WERI-Rb-1 (cell line): ENCODE measurements at regions not wholly inside any gene's neighbourhood (a gene's known extent, or its start where the extent isn't known, plus 50 kb on each side); places are given as distances from the start of the nearest gene placed in this dataset.
A peak's percentile ranks its signal among the peaks of the same experiment; 100 is the strongest.

ENCODE experiments used
- DNase-seq: peaks from one replicate; pipeline ENCODE4 v3.0.0-alpha.2; 2020
- H3K27ac ChIP-seq: fragments of 250-450 bp; sonication (Bioruptor Pico); 2 replicates; pipeline ENCODE4 v1.5.1; 2020; ENCODE audit warnings: mild to moderate bottlenecking, moderate library complexity
- H3K27me3 ChIP-seq: fragments of 250-450 bp; sonication (Bioruptor Pico); 2 replicates; pipeline ENCODE4 v1.5.1; 2021; ENCODE audit warnings: mild to moderate bottlenecking, low read depth, moderate library complexity; ENCODE audit not compliant: insufficient read depth, severe bottlenecking
- H3K36me3 ChIP-seq: fragments of 250-450 bp; sonication (Bioruptor Pico); 2 replicates; pipeline ENCODE4 v1.5.1; 2020; ENCODE audit warnings: mild to moderate bottlenecking, moderate library complexity
- H3K4me3 ChIP-seq: 2 replicates; pipeline ENCODE4 v1.5.1; 2011; ENCODE audit warnings: low read depth, mild to moderate bottlenecking, control low read depth, low read length
- H3K9me3 ChIP-seq: fragments of 250-450 bp; sonication (Bioruptor Pico); 2 replicates; pipeline ENCODE4 v1.5.1; 2021; ENCODE audit warnings: mild to moderate bottlenecking, moderate library complexity; ENCODE audit not compliant: severe bottlenecking
- TF ChIP-seq, protein P1 (sequence below): IDR thresholded peaks from 2 replicates; pipeline ENCODE4 v1.5.1; 2011; ENCODE audit warnings: low read depth, mild to moderate bottlenecking, control low read depth, inconsistent platforms, low read length

DNA sequence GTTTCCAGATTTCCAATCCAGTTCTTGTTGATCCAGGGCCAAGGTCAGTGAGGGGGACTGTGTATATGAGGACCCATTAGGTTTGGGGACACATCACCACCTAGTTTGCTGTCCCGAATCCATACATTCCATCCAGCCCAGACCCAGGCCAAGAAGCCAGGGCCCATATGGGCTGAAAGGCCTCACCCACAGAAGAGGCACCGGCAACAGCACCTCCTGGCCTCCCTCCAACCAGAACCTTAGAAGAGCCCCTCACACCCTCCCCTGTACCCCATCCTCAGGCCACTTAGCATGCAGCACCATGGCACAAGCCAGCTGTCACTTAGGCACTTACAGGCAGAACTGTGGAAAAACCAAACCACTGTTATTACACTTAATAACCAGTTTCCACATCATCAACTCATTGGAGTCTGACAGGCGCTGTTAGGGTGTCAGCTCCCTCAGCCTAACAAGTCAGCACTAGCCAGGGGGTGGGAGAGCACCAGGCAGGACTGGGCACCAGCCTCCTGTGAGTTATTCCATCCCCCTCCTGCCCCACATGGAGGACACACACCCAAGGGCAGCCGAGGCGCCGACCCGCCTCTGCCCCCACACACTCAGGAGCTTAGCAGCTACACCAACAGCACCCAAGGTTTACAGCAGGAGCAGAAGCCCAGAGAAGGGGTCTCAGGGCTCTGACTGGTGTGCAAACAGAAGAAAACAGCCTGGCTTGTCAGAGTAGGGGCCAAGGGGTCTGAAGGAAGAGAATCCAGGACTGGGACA lies 132.0 kb downstream of the BUD13 start:
- H3K27me3 ChIP-seq: no peaks in the 10 kb centered on the region
- TF ChIP-seq, protein P1, sequence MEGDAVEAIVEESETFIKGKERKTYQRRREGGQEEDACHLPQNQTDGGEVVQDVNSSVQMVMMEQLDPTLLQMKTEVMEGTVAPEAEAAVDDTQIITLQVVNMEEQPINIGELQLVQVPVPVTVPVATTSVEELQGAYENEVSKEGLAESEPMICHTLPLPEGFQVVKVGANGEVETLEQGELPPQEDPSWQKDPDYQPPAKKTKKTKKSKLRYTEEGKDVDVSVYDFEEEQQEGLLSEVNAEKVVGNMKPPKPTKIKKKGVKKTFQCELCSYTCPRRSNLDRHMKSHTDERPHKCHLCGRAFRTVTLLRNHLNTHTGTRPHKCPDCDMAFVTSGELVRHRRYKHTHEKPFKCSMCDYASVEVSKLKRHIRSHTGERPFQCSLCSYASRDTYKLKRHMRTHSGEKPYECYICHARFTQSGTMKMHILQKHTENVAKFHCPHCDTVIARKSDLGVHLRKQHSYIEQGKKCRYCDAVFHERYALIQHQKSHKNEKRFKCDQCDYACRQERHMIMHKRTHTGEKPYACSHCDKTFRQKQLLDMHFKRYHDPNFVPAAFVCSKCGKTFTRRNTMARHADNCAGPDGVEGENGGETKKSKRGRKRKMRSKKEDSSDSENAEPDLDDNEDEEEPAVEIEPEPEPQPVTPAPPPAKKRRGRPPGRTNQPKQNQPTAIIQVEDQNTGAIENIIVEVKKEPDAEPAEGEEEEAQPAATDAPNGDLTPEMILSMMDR: no peak
- H3K9me3 ChIP-seq: no peaks in the 10 kb centered on the region
- H3K4me3 ChIP-seq: no peak overlapping the region
- no peaks in the 10 kb centered on the region for H3K36me3 ChIP-seq
- H3K27ac ChIP-seq: peak overlapping the region; percentile 29
- DNase-seq: no peak

- DNase-seq: no peak
- no peak overlapping the region for H3K27ac ChIP-seq
- H3K27me3 ChIP-seq: no peaks in the 10 kb centered on the region
Measured at GRCh38 chr11:116638463-116638862, 134.3 kb downstream of the BUD13 start.

DNA sequence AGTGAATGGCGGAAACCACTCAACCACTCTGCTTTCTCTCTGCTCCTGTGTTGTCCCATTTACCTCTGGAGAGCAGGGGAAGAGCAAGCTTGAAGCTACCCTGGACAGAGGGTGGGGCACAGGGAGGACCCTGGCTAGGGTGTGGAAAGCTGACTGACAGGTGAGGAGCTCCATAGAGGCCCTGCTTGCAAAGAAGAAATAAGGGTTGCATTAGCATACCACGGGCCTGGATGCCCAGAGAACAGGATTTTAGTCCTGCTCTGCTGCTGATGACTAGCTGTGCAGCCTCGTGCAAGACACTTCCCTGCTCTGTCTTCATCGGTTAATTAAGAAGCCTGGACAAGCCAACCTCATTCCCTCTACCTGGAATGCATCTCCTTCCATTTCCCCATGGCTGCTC lies 135.0 kb downstream of the BUD13 start:
- TF ChIP-seq, protein P1: no peak
- no peaks in the 10 kb centered on the region for H3K9me3 ChIP-seq
- no peak for DNase-seq
- H3K27ac ChIP-seq: no peak overlapping the region
- H3K4me3 ChIP-seq: no peak overlapping the region
- H3K27me3 ChIP-seq: no peaks in the 10 kb centered on the region
- no peaks in the 10 kb centered on the region for H3K36me3 ChIP-seq

More at GRCh38 chr11:116638463-116638862, 134.3 kb downstream of the BUD13 start:
- Histone ChIP-seq H3K36me3 (no peaks in the 10 kb centered on the region), H3K9me3 (no peaks in the 10 kb centered on the region), H3K4me3 (no peak overlapping the region)
- TF ChIP-seq, protein P1: no peak

DNA sequence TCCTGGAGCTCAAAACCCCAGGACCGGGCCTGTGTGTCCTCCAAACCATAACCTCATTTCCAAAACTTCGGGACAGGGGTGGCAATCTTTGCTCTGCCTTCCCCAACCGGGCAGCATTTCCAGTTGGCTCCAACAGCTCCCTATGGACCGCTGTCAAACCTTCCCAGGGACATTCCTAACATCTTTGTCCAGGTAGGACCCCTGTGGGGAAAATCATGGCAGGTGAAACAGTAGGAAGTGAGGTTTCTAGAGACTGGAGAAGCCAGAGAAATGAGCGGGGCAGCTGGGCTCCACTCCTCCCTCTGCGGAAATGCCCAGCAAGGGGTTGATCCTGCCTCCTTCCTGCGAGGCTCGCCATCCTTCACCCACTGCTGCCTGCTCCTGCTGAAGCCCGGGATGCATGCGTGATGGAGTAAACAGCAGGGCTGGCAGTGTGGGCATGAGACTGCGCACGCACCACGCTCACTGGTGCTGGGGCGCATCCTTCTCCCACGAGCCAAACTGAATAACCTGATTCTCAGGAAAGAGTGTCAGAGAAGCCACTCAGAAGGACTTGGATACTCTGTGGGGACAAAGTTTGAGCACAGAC lies 136.4 kb downstream of the BUD13 start:
- H3K4me3 ChIP-seq: no peak overlapping the region
- no peaks in the 10 kb centered on the region for H3K27me3 ChIP-seq
- H3K9me3 ChIP-seq: no peaks in the 10 kb centered on the region
- DNase-seq: no peak
- no peak overlapping the region for H3K27ac ChIP-seq
- H3K36me3 ChIP-seq: no peaks in the 10 kb centered on the region
- TF ChIP-seq, protein P1: no peak

- TF ChIP-seq, protein P1: no peak
- no peak overlapping the region for H3K27ac ChIP-seq
- no peaks in the 10 kb centered on the region for H3K36me3 ChIP-seq
- H3K4me3 ChIP-seq: no peak overlapping the region
- no peak for DNase-seq
- H3K9me3 ChIP-seq: peaks cover 7% of the 10 kb centered on the region
- no peaks in the 10 kb centered on the region for H3K27me3 ChIP-seq
Measured at GRCh38 chr11:116631201-116631600, 141.6 kb downstream of the BUD13 start.
